ENCODE measurements at regions not wholly inside any gene's neighbourhood (a gene's known extent, or its start where the extent isn't known, plus 50 kb on each side); places are given as distances from the start of the nearest gene placed in this dataset.
"Not testable (repeated sequence)": the region's sequence is repeated elsewhere in the genome, so short reads cannot be mapped to it uniquely, and the experiment has no call there.

DNA sequence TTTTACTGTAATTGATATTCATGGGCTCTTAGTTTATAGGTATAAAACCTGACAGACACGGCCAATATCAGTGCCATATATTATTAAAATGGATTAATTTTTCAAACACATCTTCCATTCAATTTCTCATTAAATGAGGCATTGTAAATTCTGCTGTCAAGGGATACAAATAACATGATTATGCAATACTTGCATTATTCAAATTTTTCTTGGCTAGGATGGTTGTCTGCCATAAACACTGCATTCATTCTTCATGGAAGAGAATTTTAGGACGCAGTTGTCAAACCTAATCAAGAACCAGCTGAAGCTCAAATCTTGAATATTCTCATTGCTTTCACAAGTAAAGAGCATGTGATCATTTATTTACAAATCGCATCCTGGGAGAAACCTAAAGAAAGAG lies 255.6 kb downstream of the RDH14 start:
- no peak for DNase-seq

DNA sequence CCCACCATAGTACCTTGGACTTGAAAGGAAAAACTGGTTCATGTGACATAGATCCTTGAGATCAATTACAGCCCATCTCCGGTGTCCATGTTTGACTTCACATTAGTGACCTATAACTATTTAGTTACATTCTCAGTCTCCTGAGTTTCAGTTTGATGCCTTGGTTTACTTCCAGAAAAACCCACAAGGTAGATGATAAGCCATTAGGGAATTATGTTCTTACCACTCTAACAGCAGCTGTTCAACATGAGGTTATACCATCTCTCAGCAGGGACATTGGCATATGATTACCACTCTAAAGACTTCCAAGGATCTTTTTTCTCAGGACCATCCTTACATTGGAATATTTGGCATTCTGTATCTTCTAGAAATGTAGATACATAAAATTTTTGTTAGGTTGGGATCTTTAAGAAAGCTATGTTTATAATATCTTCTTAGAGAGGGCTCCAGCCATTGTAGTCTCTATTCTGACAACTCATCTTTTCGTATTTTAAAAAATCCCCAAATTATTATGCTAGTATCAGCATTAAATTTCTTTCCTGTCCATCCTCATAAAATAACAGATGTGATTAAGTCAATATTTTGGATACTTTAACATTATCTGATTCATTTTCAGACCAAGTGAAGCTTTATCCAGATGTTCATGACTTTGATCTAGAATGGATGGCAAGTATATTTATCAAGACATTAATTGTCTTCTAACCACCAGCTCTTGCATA lies 258.9 kb downstream of the RDH14 start:
- DNase-seq = no peak

- no peak for DNase-seq
Measured at GRCh38 chr2:18299423-18300212, 260.8 kb downstream of the RDH14 start.

DNA sequence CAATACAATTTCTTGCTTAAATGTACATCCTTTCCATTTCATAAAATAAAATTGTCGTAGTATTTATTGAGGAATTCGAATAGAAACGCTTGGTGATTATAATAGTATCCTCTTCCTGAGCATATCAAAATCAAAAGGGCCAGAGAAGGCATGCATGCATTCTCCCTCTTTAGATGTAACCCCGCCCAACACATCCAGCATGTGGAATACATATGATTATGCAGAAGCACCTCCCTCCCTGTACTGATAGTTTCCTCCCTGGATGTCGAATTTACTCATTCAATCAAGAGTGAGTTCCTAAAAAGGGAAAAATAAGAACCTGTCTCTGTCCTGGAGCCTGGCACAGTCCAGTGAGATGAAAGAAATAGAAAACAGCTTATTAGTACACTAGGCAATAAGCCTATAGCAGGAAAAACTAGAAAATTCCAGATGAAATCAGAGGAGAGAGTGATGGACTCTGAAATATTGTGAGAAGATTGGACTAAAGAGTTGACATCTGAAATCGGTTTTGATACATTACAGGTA lies 262.9 kb downstream of the RDH14 start:
- no peak for DNase-seq

DNA sequence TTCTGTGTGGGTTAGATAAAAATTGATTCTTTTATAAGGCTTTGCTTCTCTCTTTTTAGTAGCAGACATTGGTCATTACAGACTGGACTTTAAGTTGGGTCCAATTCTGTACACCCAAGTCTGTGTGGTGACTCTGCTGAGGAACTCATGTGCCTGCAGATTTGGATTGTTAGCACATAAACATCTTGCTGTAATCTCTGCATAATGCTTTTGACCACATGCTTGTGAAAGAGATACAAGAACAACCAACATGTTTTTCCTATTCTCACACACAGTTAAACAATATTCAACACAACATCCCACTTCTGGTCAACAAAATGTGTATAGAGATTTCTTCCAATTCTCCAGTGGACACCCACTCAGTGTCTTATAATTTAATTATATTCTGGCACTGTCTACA lies 270.1 kb downstream of the RDH14 start:
- DNase-seq = no peak

- no peak for DNase-seq
Measured at GRCh38 chr2:18286897-18287296, 273.6 kb downstream of the RDH14 start.

DNA sequence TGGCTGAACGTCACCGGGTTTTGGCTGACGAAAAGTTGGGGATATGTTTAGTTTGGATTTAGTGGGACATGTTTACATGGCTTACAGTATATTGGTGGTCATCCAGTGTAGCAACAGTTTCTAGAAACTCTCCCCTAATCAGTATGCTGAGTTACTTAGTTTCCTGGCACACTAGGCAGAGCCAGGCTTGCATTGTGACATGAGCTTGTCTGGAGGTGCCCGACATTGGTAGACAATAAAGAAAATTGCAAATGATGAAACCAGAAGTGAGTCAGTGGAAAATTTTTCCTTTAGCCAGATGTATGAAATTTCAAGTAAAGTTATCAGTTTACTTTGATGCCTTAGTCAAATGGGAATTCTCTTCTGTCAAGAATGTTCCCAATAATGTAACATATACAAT lies 276.1 kb downstream of the RDH14 start:
- no peak for DNase-seq

- DNase-seq = no peak
Measured at GRCh38 chr2:18282026-18282425, 278.4 kb downstream of the RDH14 start.

DNA sequence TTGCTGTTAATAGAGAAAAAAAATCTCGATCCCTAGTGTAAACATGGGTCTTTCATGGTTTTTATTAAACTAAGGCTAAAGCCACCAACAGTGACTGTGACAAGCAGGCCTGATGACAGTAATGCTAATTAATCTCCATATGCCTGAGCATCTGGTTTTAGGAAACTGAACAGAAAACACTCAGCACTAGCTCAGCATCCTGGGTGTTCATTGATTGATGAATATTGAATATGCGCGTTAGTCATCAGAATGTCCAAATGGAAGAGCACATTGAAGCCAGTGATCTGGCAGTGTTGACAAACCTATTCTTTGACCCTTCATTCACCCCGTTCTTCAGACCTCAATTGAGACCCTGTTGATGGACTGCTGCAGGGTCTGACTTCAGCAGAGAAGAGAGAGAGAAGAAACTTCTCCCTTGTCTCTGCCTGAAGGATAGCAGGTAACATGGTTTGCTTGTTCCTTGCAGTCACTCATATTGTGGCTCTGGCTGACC lies 283.8 kb downstream of the RDH14 start:
- DNase-seq = no peak

DNA sequence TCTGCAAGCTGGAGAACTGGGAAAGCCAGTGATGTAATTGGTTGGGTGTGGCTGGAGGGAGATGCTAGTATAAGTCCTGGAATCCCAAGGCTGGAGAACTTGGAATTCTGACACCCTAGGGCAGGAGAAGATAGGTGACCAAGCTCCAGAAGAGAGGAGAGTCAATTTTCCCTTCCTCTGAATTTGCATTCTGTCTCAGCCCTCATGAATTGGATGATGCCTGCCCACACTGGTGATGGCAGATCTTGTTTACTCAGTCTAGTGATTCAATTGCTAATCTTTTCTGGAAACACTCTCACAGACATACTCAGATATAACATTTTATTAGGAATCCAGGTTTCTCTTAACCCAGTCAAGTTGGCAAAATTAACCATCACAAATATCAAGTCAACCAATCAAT lies 287.2 kb downstream of the RDH14 start:
- DNase-seq = no peak

GRCh38 chr2:18272148-18272494 lies 288.3 kb downstream of the RDH14 start:
- no peak for DNase-seq

DNA sequence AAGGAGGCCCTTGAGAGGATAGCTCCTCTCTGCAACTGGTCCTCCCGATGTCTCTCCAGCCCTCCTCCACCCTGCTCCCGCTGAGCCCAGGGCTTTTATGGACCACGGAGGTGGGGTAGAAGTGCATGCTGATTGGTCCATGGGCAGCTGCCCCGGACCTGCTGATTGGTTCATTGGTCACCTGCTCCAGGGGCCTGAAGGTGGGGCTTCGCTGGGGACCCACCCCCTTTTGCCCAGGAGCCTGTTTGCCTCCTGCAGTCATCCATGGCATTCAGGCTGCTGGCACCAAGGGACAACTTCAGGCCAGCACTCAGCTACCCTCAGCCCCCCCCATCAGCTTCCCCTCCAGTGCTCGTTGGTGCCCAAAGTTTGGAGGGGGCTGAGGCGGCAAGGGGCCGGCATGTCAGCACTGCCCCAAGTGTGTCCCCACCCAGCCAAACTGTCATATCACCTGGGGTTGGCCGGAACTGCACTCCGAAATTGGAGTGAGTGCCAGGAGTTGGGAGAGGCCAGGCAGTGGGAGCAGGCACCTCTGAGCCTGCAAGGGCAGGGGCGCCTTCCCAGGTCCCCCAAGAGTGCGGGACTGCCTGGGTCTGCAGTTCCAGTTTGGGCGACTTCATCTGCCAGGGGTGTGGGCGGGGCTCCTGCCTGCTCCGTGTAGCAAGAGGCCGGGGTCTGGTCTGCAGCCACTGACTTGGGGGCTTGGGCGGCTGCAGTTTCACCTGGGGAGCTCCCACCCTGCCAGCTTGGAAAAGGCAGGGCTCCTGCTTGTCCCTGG lies 288.9 kb downstream of the RDH14 start:
- DNase-seq = no peak

DNA sequence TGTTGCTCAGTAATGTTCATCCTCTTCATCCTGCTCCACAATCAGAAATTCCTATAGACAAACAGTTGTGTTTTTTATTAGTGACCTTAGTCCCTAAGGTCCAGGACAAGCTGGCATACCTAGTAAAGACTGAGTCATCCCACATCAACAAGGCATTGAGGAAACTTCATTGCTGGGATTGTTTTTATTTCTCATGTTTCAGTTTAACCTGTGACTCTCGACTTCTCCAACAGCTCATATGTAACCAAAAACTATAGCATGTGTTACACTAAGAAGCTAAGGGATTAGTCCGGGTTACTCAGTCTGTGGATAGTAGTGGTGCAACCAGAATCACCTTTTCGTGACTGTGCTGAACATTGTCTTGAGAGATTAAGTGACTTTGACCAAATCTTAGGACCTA lies 292.1 kb downstream of the RDH14 start:
- DNase-seq = no peak

- DNase-seq = no peak
Measured at GRCh38 chr2:18267501-18267900, 293.0 kb downstream of the RDH14 start.

DNA sequence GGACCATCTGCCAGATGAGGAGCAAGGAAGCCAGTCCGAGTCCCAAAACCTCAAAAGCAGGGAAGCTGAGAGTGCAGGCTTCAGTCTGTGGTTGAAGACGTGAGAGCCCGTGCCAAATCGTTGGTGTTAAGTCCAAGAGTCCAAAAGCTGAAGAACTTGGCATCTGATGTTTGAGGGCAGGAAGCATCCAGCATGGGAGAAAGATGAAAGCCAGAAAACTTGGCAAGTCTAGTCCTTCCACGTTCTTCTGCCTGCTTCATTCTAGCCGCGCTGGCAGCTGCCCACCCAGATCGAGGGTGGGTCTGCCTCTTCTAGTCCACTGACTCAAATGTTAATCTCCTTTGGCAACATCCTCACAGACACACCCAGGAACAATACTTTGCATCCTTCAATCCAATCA lies 293.8 kb downstream of the RDH14 start:
- DNase-seq = not testable (repeated sequence)

DNA sequence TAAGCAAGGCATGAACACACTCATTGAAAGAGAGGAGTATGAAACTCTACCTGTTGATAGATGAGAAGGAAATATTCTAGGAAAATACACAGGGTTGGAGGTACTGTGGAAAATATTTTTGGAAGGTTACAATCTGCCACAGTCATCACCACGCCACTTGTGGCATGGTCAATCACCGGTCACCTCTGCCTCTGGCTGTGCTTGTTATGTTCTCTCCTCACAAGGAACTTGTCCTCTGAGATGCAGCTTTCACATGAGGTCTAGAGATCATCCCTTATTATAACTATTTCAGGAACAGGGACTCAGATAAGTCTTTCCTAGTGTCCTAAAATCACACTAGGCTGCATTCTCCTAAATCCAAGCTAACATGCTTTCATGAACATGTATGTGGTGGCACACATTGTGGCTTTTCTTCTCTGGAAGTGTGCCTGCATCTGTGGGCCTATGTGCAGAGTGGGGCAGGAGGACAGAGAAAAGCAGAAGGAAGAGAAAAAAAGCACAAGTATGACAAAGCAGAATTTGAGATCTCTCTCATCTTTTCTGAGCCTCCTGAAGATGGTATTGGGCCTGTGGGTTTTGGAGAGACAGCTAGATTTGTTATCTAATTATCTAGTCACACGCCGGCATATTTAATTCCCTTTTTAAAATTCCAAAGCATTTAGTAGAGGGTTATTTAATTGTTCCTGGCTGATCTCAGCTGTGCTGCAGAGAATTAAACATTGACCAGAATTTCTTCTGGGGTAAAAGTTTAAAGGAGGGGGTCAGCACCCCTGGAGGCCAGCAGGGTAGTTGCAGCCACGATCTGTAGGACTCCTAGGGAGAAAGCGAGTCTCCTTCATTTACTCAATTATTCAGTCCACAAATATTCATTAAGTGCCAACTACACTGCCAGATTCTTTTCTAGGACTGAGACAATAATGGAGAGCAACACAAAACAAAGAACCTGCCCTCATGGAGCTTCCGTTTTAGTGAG lies 294.6 kb downstream of the RDH14 start:
- DNase-seq = no peak

DNA sequence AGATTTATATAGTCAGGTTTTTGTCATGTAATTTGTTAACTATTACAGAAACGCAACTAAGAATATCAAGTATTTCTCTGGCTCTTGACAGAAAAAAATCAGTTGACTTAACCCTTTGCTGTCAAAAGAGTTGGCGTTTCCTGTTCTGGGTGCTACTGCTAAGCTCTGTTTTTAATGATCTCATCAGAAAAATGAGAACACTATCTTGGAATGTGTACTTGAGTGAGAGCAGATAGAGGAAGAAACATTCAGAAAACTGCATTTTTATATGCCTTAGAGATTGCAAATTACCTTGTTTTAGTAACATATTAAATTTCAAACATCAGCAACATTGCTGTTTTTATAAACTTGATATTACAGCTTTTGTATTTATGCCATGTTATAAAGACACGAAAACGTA lies 297.9 kb downstream of the RDH14 start:
- DNase-seq = no peak

DNA sequence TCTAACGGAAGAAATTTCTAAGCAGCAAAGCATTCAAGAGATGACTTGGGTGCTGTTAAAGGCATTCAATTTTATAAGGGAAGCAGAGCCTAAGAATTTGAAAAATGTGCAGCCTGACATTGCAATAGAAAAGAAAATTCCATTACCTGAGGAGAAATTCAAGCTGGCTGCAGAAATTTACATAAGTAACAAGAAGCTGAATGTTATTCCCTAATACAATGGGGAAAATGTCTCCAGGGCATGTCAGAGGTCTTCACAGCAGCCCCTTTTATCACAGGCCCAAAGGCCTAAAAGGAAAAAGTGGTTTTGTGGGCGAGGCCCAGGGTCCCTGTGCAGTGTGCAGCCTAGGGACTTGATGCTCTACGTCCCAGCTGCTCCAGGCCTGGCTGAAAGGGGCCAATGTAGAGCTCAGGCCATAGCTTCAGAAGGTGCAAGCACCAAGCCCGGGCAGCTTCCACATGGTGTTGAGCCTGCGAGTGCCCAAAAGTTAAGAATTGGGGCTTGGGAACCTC lies 306.7 kb downstream of the RDH14 start:
- no peak for DNase-seq

DNA sequence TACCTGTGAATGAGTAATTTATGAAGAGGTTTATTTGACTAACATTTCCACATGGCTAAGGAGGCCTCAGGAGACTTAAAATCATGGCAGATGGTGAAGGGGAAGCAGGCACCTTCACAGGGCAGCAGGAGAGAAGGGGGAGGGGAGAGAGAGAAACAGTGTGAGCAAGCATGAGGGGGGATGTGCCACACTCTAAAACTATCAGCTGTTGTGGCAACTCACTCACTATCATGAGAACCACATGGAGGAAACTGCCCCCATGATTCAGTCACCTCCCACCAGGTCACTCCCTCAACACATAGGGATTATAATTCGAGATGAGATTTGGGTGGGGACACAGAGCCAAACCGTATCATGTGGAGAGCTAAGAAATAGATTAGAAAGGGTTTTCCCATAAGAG lies 309.0 kb downstream of the RDH14 start:
- no peak for DNase-seq

DNA sequence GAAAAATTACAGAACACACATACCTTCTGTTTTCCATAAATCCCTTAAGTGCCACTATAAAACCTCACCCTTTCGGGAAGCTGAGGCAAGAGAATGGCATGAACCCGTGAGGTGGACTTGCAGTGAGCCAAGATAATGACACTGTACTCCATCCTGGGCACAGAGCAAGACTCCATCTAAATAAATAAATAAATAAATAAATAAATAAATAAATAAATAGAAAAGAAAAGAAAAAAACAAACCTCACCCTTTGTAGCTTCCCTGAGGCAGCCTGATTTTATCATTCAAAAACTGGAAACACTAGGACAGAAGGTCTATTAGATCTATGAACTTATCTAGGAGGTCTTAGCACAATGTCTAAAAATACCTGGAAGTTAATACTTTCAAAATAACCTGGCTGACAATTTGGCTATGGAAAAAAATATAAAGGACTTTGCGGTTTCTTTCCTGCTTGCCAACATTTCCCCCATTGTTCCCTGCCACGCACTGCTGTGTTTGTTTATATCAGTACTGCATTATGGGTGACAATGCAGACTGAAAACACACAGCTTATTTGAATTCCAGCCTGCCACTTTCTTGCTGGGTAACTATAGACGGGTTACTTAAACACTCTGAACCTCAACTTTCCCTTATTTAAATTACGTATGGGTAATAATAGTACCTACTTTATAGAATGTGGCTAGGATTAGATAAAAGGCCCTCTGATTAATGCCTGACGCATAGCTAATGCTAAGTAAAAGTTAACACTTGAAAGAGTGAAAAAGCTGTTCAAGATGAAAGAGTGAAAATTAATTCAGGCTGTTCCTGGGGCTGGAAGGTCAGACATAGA lies 313.0 kb downstream of the RDH14 start:
- DNase-seq = no peak

DNA sequence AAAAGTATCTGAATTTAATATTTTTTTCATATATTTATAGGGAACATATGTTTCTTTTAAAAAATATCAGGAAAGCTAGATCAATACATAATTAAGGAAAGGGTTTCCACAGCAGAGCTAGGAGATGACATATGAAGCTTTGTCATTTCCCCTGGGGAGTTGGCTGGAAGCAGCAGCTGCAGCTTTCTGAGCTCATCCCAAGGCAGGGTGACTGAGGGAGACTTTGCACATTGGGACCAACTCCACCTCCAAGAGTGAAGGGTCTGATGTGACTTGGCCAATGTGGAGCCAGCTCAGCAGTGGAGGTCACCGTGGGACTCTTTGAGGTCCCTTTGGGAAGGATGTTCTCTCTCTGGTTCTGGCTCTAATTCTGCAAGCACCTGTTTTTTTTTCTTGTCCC lies 315.1 kb downstream of the RDH14 start:
- no peak for DNase-seq
